A172 (cell line): ENCODE measurements at regions not wholly inside any gene's neighbourhood (a gene's known extent, or its start where the extent isn't known, plus 50 kb on each side); places are given as distances from the start of the nearest gene placed in this dataset.

Experiments
- DNase-seq: peaks from one replicate; pipeline ENCODE4 v3.0.0-alpha.2; 2015; ENCODE audit warnings: low spot score

GRCh38 chr6:88381289-88381642 lies 215.1 kb upstream of the CNR1 start:
- DNase-seq: no peak

GRCh38 chr6:88380618-88381288 lies 214.6 kb upstream of the CNR1 start:
- peak; percentile 11 for DNase-seq

- peak; percentile 78 for DNase-seq
These were observed 213.9 kb upstream of the CNR1 start for GRCh38 chr6:88380083-88380482.

GRCh38 chr6:88378639-88379038 lies 212.5 kb upstream of the CNR1 start:
- no peak for DNase-seq

- DNase-seq: no peak
These were observed 211.9 kb upstream of the CNR1 start for GRCh38 chr6:88377976-88378568.

- peak; percentile 66 for DNase-seq
These were observed 210.7 kb upstream of the CNR1 start for GRCh38 chr6:88376768-88377387.

DNA sequence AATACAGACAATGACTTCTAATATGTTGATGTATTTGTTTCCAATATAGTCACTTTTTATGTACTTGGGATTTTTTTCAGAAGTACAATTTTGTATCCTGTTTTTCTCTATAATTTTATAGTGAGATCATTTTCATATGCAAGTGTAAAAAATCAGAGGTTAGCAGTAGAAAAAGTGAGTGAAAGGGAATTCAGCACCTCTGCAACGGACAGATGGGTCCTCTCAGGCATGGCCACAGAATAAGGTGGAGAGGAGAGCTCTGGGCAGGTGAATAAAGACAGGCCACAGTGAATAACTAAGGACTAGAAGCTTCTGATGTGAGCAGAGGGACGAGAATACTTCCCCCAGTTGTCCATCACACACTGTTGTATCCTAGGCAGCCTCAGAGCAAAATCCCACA lies 210.1 kb upstream of the CNR1 start:
- no peak for DNase-seq

- DNase-seq: no peak
These were observed 208.4 kb upstream of the CNR1 start for GRCh38 chr6:88374553-88374952.

DNA sequence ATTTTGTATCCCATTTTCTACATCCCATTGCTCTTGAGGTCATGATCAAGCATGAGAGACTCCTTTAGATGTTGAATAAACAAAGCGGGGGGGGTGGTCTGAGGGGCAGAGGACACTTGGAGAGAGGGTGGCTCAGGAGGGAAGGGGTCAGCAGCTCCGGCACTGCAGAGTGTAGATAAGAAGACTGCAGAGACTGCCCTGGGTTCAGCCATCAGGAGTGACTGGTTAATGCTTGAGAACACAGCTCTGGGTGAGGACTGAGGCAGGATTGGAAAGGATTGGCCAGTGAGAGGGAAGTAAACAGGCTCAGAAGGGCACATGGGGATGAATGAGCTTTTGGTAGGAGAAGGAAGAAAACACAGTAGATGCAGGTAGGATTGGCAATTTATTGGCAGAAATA lies 205.3 kb upstream of the CNR1 start:
- DNase-seq: no peak

- no peak for DNase-seq
These were observed 204.1 kb upstream of the CNR1 start for GRCh38 chr6:88370127-88370710.

DNA sequence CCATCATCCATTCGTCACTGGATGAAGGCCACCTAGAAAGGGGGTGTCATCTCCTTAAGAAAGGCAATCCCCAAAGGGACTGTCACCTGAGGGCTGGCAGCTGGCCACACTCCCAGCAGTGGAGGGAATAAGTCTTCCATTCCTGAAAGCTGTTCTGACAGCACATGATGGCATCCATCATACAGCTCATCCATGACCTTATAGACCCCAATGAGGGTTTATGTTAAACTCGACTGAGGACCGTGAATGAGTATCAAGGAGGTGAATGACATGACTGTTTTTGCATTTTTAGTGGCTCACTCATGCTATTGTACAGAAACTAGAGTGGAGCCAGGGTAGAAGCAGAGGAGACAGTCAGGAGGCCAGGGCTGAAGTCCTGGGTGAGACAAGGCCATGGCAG lies 203.1 kb upstream of the CNR1 start:
- no peak for DNase-seq

GRCh38 chr6:88368071-88368787 lies 202.1 kb upstream of the CNR1 start:
- DNase-seq: no peak

DNA sequence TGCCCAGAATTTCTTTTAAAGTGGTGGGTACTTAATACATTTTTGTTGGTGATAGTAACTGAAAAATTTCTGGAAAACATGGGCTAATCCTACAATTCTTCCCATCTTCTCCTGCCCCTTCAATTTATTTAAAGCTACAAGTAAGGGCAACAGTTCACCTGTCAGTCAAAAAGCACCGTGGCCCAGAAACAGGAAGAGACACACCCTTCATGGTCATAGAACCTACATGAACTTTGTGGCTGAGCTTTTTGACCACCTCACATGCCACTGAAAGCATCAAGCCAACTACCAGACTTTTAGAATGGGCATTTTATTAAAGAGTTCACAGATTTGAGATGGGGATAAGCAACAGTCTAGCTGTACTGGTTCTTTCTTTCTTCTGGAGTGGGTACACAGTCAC lies 201.1 kb upstream of the CNR1 start:
- DNase-seq: no peak

GRCh38 chr6:88366672-88367071 lies 200.5 kb upstream of the CNR1 start:
- DNase-seq: no peak

GRCh38 chr6:88365656-88366055 lies 199.5 kb upstream of the CNR1 start:
- DNase-seq: no peak

DNA sequence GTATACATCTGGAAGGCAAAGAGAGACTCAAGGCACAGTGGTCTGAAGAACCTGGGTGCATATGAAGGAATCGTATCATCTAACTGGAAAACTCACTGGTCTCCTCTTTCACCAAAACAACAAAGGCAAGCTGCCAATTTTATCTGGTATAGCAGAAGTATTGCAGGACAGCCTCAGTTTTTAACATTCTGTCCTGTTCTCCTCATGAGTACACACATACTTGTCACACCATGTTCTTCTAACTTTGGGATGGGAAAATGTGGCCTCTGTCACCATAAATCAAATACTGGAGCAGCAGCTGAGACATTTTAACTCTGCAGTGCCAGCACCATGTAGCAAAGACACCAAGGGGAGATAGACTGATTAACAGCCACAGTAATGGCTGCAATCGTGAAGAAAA lies 199.1 kb upstream of the CNR1 start:
- no peak for DNase-seq

- no peak for DNase-seq
These were observed 195.6 kb upstream of the CNR1 start for GRCh38 chr6:88361754-88362153.

- DNase-seq: no peak
These were observed 195.2 kb upstream of the CNR1 start for GRCh38 chr6:88361298-88361697.

DNA sequence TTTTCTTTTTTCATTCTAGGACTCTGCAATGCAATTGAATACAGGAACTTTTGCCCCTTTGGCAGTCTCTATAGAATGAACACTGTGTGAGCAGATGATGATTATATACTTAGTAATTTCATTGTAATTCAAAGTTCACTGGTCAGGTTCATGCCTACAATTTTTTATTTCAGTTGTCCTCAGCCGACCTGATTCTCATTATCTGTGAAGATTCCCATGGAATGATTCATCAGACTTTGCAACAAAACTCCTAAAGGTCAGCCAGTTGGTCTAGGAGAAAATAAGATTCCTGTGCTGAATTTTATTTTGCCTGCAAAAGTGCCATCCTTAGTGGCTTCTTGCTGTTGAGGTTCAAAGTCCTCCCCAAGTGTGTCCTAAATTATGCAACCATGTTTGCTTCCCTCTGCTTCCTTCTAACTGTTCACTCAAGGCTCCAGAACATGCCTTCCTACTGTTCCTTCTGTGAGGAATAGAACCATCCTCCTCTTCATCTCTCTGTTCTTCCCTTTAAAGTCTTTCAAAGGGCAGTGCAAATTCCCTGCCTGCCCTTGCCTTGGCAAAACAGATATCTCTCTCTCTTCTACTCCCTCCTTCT lies 194.2 kb upstream of the CNR1 start:
- peak; percentile 39 for DNase-seq

- no peak for DNase-seq
These were observed 193.5 kb upstream of the CNR1 start for GRCh38 chr6:88359530-88360202.

- no peak for DNase-seq
These were observed 192.7 kb upstream of the CNR1 start for GRCh38 chr6:88358846-88359245.

DNA sequence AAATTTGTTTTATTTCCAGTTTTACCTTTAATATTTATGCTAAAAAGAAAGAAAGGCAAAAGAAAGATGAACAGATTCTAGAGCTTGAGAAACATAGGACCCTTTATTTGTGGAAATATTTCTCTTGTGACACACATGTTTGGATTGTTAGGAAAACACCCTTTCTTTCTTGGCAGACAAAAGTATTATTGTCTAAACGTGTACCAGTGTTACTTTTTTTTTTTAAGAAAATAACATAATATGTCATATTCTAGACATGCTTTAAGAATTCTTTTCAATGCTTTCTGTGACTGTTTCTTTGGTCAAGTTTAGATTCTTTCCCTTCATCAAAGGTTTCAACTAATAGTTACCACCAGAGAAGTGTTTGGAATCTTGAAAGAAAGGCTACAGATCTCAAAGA lies 183.4 kb upstream of the CNR1 start:
- no peak for DNase-seq
